Stimulated activated CD4-positive, alpha-beta T cell treated with anti-CD3 and anti-CD28 coated beads, Interleukin-1b, Interleukin-23, amount 100 ng/mL, for 24 hours (primary cell): ENCODE measurements at regions not wholly inside any gene's neighbourhood (a gene's known extent, or its start where the extent isn't known, plus 50 kb on each side); places are given as distances from the start of the nearest gene placed in this dataset.
"Not testable (repeated sequence)": the region's sequence is repeated elsewhere in the genome, so short reads cannot be mapped to it uniquely, and the experiment has no call there.

Source experiments
- DNase-seq, 4 experiments: peaks; one replicate each; pipeline ENCODE4 v3.0.0-alpha.2; 2020; ENCODE audit warnings: low read depth in 4 of 4, low spot score in 1 of 4

- no peak for DNase-seq
Observed at GRCh38 chr12:74241341-74241740, 296.3 kb upstream of the ATXN7L3B start.

DNA sequence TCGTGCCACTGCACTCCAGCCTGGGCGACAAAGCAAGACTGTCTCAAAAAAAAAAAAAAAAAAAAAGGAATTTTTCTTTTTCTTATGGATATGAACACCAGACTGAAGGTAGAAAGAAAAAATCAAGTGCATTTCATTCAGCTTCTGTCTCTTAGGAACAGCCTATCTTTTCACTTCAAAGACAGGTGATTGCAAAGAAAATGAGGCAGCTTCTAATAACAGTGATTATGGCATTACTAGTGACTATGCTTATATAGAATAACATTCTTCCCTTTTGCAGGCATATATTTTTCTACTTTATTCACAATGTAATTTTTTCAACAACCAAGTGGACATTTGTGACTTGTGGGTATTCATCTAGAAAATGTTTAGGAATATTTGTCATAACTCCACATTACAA, 295.5 kb upstream of the ATXN7L3B start:
- no peak for DNase-seq

- DNase-seq = no peak
Observed at GRCh38 chr12:74245458-74245857, 292.2 kb upstream of the ATXN7L3B start.

DNA sequence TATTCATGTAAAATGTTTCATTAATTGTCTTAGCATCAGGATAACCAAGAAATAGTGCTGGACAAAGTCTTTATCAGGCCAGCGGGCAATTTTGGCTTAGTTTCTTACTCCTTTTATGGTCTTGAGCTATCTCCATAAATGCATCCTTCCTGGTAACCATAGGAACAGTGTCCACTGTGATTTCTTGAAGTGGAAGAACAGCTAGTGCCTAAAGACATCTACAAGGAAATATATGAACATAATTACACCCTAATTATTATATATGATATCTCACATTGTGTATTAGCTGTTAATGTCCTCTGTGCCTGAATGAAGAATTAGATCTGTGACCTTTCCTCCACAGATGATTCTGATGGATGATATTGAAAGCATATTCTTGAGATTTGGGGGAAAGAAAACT, 286.7 kb upstream of the ATXN7L3B start:
- DNase-seq = no peak

DNA sequence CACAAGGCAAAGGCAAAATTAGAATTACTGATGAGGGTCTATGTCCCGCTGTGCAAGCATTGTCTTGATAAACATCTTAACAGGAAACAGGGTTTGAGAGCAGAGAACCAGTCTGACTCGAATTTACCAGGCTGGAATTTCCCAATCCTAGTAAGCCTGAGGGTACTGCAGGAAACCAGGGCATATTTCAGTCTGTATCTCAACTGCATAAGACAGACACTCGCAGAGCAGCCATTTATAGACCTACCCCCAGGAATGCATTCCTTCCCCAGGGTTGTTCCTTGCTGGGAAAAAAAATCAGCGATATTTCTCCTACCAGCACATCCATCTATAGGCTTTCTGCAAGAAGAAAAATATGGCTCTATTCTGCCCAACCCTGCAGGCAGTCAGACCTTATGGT, 283.8 kb upstream of the ATXN7L3B start:
- not testable (repeated sequence) for DNase-seq

DNA sequence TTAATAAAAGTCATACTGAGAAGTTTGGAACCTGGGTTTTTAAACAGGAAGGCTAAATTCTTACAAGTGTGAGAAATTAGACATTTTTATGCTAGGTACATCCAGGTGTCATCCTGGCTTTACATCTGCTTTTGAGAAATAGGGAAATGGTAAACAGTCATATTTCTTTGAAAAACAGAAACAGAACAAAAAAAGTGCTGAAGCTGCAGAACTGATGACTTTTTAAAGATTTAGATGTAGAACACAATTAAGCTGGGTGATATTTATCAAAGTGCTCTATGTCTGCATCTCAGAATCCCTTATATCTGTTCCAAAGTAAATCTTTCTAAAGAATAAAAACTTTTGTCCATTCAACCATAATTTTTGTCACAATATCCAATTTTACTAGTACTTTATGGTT, 282.9 kb upstream of the ATXN7L3B start:
- no peak for DNase-seq

- no peak for DNase-seq
Observed at GRCh38 chr12:74259199-74259598, 278.4 kb upstream of the ATXN7L3B start.

GRCh38 chr12:74264692-74265091, 272.9 kb upstream of the ATXN7L3B start:
- no peak for DNase-seq

DNA sequence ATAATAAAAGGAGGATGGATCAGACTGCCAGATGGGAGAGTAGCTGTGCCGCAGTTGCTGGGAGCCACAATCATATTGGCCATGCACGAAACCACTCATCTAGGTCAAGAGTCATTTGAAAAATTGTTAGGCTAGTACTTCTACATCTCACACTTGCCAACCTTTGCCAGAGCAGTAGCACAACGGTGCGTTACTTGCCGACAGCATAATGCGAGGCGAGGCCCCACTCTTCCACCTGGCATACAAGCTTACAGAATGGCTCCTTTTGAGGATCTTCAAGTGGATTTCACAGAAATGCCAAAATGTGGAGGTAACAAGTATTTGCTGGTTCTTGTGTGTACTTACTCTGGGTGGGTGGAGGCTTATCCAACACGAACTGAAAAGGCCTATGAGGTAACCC, 268.3 kb upstream of the ATXN7L3B start:
- not testable (repeated sequence) for DNase-seq

DNA sequence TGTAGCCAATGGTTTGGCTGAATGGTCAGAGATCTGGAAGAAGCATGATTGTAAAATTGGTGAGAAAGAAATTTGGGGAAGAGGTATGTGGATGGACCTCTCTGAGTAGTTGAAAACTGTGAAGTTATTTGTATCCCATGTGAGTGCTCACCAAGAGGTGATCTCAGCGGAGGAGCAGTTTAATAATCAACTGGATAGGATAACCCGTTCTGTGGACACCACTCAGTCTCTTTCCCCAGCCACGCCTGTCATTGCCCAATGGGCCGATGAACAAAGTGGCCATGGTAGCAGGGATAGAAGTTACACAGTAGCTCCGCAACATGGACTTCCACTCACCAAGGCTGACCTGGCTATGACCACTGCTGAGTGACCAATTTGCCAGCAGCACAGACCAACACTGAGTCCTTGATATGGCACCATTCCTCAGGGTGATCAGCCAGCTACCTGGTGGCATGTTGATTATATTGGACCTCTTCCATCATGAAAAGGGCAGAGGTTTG, 257.4 kb upstream of the ATXN7L3B start:
- DNase-seq = no peak

- not testable (repeated sequence) for DNase-seq
Observed at GRCh38 chr12:74281401-74282180, 256.0 kb upstream of the ATXN7L3B start.

DNA sequence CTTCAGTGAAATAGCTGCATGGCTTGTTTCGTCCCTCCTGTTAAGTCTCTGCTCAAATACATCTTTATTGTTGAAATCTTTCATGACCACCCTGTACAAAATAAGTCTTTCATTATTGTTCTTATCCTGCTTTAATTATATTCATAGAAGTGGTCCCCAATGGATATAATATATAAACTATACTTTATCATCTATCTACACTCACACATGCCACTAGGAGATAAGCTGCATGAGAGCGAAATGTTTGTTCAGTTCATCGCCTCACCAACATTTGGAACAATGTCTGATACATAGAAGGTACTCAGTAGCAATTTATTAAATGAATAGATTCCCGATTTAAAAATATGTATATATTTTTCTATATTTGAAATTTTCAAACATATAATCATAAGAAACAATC, 254.0 kb upstream of the ATXN7L3B start:
- no peak for DNase-seq

DNA sequence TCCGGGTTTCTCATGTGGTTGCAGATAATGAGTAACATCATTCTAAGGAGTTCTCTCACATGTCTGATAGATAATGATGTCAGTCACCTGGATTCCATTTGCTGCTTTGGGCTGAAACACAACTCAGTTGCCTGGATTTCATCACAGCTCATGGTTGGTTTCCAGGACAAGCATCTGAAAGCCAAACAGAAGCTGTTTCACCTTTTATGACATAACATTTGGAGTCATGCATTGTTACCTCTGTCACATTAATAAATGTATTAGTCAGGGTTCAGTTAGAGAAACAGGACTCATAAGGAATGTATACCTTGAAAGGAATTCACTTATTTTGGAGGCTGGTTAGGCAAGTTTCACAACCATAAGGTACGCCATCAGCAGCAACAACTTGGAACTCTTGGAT, 251.9 kb upstream of the ATXN7L3B start:
- no peak for DNase-seq

GRCh38 chr12:74286254-74286653, 251.4 kb upstream of the ATXN7L3B start:
- DNase-seq = no peak

GRCh38 chr12:74292351-74293194, 245.1 kb upstream of the ATXN7L3B start:
- DNase-seq = no peak

DNA sequence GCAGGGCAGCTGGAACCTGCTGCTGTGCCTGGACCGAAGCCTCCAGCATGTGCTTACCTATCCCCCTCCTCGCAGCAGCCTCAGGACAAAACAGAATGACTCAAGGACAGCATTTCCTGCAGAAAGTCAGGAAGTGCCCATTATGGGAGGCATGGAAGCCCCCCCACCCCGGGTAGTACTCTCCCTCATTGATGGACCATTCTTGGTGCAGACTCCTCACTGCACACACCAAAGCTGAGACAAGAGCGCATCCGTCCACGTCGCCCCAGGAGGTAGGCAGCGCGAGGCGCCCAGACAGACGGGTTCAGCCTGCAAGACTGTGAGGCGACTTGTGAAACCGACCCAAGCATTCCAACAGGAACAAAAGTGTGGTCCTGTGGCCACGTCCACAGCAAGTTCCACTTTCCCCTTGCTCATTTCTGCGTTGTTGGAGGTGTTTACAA, 243.9 kb upstream of the ATXN7L3B start:
- DNase-seq = no peak

DNA sequence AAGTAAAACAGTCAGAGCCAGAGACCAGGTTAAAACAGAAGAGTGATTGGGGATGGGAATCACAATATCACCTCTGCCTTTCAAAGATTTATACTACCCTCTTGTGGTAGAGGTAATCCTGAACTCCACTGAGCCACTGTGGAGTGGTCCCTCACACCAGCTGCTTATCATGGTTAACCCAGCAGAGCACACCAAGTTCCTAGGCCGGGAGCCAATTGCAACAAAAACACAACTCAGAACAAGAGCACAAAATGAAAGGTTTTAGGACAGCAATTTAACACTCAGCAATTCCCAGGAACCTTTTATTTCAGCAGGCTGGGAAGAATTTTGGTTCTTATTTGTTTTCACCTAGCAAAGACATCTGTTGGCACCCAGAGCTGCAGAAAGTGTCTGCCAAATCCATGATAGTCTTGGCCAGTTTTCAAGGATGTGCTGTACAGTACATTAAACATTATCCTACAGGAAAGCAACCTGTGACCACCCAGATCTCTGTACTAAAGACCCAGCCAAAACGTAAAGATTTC, 220.5 kb upstream of the ATXN7L3B start:
- no peak for DNase-seq

DNA sequence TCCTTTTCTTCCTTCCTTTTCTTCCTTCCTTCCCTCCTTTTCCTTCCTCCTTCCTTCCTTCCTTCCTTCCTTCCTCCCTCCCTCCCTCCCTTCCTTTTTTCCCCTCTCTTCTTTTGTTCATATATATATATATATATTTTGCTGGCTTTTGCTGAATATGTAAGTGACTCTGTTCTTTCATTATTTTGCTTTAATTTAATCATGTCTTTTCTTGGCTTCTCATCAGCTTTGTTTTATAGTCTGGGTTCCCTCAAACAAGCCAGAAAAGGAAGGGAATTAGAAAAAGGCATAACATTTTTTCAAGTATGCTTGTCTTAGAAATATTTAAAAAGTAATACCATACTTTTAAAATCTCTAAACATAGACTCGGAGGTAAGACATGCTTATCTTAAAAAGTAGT, 219.9 kb upstream of the ATXN7L3B start:
- DNase-seq = no peak

GRCh38 chr12:74319886-74320285, 217.7 kb upstream of the ATXN7L3B start:
- no peak for DNase-seq

DNA sequence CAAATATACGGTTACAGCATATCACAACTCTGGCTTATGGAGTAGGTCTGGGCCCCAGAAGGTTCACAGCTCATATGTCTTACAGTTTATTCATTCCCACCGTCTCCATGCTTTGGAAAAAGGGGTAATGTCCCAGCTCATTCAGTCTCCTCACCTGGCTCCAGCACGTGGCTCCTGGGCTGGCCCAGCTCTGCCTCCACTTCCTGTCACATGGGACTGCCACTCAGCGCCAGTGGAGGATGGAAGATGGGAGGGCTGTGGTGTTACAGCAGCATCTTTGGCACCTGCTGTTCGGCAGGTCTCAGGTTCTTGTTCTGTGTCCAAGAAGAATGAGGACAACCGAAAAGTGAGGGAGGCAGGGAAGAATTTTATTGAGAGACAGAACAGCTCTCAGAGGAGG, 216.3 kb upstream of the ATXN7L3B start:
- DNase-seq = no peak

GRCh38 chr12:74322792-74323191, 214.8 kb upstream of the ATXN7L3B start:
- DNase-seq = no peak

DNA sequence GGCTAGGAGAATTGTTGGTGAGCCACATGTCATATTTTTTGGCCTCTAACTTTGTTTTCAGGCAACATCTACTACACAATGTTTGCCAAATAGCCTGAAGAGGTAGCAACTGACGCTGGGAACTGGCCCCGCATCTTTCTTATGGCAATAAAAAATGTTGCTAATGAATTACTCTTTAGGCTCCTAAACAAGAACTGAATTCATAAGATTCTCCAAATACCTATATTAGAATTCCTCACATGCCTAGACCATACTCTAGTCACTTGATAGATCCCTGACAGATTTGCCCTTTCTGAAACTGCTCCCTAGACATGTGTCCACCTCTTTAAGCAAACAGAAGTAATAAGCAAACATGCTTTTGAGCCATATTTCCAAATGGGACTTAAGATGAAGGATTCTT, 209.0 kb upstream of the ATXN7L3B start:
- no peak for DNase-seq
